Progenitor cell of endocrine pancreas (in vitro differentiated cells): ENCODE measurements at regions not wholly inside any gene's neighbourhood (a gene's known extent, or its start where the extent isn't known, plus 50 kb on each side); places are given as distances from the start of the nearest gene placed in this dataset.

ENCODE experiments used
- DNase-seq: peaks from one replicate; pipeline ENCODE4 v3.0.0; 2021; ENCODE audit warnings: low spot score; ENCODE audit not compliant: unreplicated experiment
- H3K27ac Mint-ChIP-seq: 2 replicates; pipeline ENCODE4 v1.8.0; 2021; ENCODE audit warnings: mild to moderate bottlenecking, moderate library complexity, mixed read lengths
- H3K27me3 Mint-ChIP-seq: 2 replicates; pipeline ENCODE4 v1.8.0; 2021; ENCODE audit warnings: mixed read lengths
- H3K36me3 Mint-ChIP-seq: 2 replicates; pipeline ENCODE4 v1.8.0; 2022; ENCODE audit warnings: mixed read lengths; ENCODE audit not compliant: insufficient read depth
- H3K4me1 Mint-ChIP-seq: 2 replicates; pipeline ENCODE4 v1.8.0; 2021; ENCODE audit warnings: low read depth, mixed read lengths
- H3K4me3 Mint-ChIP-seq: 2 replicates; pipeline ENCODE4 v1.8.0; 2021; ENCODE audit warnings: low read depth, mild to moderate bottlenecking, moderate library complexity, mixed read lengths
- H3K9me3 Mint-ChIP-seq: 2 replicates; pipeline ENCODE4 v1.8.0; 2021; ENCODE audit warnings: low read depth, mixed read lengths
- TF ChIP-seq, protein P1 (sequence below): fragments of 200-600 bp; sonication (generic); IDR thresholded peaks from one replicate; pipeline ENCODE4 v1.5.0; 2021; ENCODE audit warnings: antibody characterized with exemption, mild to moderate bottlenecking; ENCODE audit not compliant: unreplicated experiment

DNA sequence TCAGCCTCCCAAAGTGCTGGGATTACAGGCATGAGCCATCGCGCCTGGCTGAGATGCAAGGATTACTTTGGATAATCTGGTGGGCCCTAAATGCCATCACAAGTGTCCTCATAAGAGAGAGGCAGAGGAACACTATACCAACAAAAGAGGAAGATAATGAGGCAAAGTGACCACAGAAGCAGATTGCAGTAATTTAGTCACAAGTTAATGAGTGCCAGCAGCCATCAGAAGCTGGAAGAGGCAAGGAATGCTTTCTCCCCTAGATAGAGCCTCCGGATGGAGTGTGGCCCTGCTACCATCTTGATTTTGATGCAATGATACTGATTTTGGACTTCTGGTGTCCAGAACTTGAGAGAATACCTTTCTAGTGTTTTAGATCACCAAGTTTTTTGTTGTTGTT is 122.3 kb downstream of the SPATA31D1 start:
- Mint-ChIP-seq H3K9me3 (no peaks in the 10 kb centered on the region), H3K36me3 (no peaks in the 10 kb centered on the region), H3K4me1 (no peaks in the 10 kb centered on the region), H3K4me3 (no peak overlapping the region), H3K27me3 (no peaks in the 10 kb centered on the region), H3K27ac (no peak overlapping the region)
- no peak for DNase-seq
- TF ChIP-seq, protein P1, sequence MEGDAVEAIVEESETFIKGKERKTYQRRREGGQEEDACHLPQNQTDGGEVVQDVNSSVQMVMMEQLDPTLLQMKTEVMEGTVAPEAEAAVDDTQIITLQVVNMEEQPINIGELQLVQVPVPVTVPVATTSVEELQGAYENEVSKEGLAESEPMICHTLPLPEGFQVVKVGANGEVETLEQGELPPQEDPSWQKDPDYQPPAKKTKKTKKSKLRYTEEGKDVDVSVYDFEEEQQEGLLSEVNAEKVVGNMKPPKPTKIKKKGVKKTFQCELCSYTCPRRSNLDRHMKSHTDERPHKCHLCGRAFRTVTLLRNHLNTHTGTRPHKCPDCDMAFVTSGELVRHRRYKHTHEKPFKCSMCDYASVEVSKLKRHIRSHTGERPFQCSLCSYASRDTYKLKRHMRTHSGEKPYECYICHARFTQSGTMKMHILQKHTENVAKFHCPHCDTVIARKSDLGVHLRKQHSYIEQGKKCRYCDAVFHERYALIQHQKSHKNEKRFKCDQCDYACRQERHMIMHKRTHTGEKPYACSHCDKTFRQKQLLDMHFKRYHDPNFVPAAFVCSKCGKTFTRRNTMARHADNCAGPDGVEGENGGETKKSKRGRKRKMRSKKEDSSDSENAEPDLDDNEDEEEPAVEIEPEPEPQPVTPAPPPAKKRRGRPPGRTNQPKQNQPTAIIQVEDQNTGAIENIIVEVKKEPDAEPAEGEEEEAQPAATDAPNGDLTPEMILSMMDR: no peak

- H3K27ac Mint-ChIP-seq: no peak overlapping the region
- no peak for DNase-seq
- TF ChIP-seq, protein P1: no peak
- H3K36me3 Mint-ChIP-seq: no peaks in the 10 kb centered on the region
- H3K4me1 Mint-ChIP-seq: peaks cover 4% of the 10 kb centered on the region
- no peaks in the 10 kb centered on the region for H3K27me3 Mint-ChIP-seq
- no peak overlapping the region for H3K4me3 Mint-ChIP-seq
- no peaks in the 10 kb centered on the region for H3K9me3 Mint-ChIP-seq
These were observed 126.8 kb downstream of the SPATA31D1 start for GRCh38 chr9:82115331-82115730.

DNA sequence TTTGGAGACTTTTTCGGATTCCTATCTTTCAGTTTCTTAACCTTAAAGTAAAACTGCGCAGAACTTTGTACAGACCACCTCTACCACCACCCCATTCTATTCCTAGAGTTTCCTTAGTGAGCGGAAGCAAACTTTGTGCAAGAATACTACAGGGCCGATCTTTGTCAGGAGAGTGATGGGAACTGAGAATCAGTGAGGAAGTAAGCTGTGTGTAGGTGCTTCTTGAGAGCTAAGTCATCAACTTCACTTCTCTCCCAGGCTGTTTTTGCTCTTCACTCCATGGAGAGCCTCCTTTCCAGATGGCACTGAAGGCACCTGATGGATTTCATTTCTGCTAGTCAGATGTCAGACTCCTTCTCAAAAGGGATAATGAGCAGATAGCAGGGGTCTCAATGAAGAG is 127.3 kb downstream of the SPATA31D1 start:
- Mint-ChIP-seq H3K27ac (no peak overlapping the region), H3K4me3 (no peak overlapping the region), H3K27me3 (no peaks in the 10 kb centered on the region), H3K4me1 (peaks cover 4% of the 10 kb centered on the region), H3K9me3 (no peaks in the 10 kb centered on the region), H3K36me3 (no peaks in the 10 kb centered on the region)
- TF ChIP-seq, protein P1: no peak
- DNase-seq: no peak

DNA sequence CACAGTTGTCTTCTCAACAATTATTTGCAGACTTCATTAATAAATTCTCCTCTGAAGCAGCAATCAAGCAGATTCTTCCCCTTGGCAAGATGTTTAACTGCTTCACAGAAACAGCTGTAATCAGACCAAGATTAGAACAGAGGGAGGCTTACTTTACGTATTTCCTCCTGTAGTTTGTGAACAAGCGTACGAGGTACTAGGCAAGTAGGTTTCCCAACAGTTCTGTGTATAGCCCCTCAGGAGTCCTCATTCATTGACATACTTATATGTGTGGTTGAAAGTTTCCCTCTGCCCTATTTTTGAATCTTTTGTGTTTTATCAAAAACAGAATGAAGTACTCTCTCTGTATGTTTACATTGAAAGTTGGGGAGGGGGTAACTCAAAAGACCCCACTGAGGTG is 128.0 kb downstream of the SPATA31D1 start:
- Mint-ChIP-seq H3K27ac (no peak overlapping the region), H3K9me3 (no peaks in the 10 kb centered on the region), H3K4me1 (peaks cover 4% of the 10 kb centered on the region), H3K4me3 (no peak overlapping the region), H3K27me3 (no peaks in the 10 kb centered on the region), H3K36me3 (no peaks in the 10 kb centered on the region)
- TF ChIP-seq, protein P1: no peak
- no peak for DNase-seq

DNA sequence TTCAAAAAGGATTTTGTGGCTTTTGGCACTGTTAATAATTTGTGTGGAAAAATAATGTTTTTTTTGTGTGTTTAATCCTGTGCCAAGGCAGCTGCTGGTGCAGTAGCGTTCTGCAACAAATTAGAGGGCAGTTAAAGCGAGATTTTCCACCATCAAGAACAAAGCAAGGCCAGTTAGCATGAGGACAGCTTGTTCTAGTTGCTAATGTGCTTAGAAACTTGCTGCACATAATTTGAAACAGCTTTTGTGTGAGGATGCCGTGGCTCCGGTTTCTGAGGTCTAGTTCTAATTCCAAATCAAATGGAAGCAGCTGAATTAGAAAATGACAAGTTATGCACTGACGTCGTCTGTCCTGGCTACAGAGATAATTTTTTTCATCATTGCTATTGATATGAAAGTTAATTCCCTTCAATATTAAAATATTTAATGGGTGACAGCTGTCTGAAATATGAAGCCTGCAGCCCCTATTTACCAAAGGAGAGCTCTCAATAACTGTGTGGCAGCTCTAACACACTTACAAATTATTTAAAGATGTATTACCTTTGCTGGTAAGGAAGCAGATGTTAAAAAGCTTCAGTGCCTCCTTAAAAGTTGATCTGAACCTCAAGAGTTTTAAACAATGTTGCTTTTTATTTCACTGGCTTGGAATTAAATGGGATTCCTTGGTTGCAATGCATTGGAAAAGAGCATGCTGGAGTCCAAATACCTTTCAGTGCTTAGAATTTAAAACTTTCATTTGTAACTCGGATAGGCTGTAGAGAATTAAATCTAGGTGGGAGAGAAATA is 128.6 kb downstream of the SPATA31D1 start:
- no peak overlapping the region for H3K27ac Mint-ChIP-seq
- no peak overlapping the region for H3K4me3 Mint-ChIP-seq
- no peaks in the 10 kb centered on the region for H3K9me3 Mint-ChIP-seq
- DNase-seq: no peak
- H3K36me3 Mint-ChIP-seq: no peaks in the 10 kb centered on the region
- TF ChIP-seq, protein P1: no peak
- no peaks in the 10 kb centered on the region for H3K27me3 Mint-ChIP-seq
- peaks cover 4% of the 10 kb centered on the region for H3K4me1 Mint-ChIP-seq
